SK-N-SH (cell line): ENCODE measurements at regions not wholly inside any gene's neighbourhood (a gene's known extent, or its start where the extent isn't known, plus 50 kb on each side); places are given as distances from the start of the nearest gene placed in this dataset.

Experiments
- CTCF ChIA-PET: fragments of 300-600, 350-600 bp; formaldehyde crosslinking; extraction: SDS; loops from one replicate; lab custom pipeline; 2021; lab: Yijun Ruan, JAX
- POLR2A ChIA-PET: fragments of 350-600 bp; sonication (Branson Sonifier 250); formaldehyde crosslinking; extraction: SDS; loops from one replicate; lab custom pipeline; 2020; ENCODE audit warnings: antibody characterized with exemption, inconsistent platforms; lab: Yijun Ruan, JAX
- DNase-seq: peaks from one replicate; pipeline ENCODE4 v3.0.0; 2012
- H2AFZ ChIP-seq: fragments of 200-600 bp; sonication (generic); 2 replicates; pipeline ENCODE4 v1.8.1; 2016; ENCODE audit warnings: antibody characterized with exemption, mild to moderate bottlenecking, low read depth
- H3F3A ChIP-seq: fragments of 200-600 bp; sonication (generic); replicated peaks from 2 replicates; pipeline ENCODE3; 2016; ENCODE audit warnings: antibody characterized with exemption, mild to moderate bottlenecking; ENCODE audit not compliant: insufficient read depth
- H3K27ac ChIP-seq, 2 experiments: fragments of 200-500 bp in 1 of 2; fragments of 200-600 bp in 1 of 2; sonication (Bioruptor generic) in 1 of 2; sonication (generic), shearing (Covaris generic) in 1 of 2; 2 replicates each; pipeline versions ENCODE4 v1.5.1 to v1.6.1; 2014 to 2016; ENCODE audit warnings: low read depth in 2 of 2, inconsistent platforms in 1 of 2, low read length in 1 of 2, mild to moderate bottlenecking in 1 of 2, mixed read lengths in 1 of 2
- H3K27me3 ChIP-seq: fragments of 200-600 bp; sonication (generic), shearing (Covaris generic); 2 replicates; pipeline ENCODE4 v1.6.1; 2016; ENCODE audit warnings: mixed run types; ENCODE audit not compliant: insufficient read depth
- H3K36me3 ChIP-seq, 2 experiments: fragments of 200-500 bp in 1 of 2; fragments of 200-600 bp in 1 of 2; sonication (Bioruptor generic) in 1 of 2; sonication (generic) in 1 of 2; replicated peaks in 1 of 2; 2 replicates each; pipeline versions ENCODE3 to v1.5.1; 2014 to 2016; ENCODE audit warnings: low read length in 1 of 2, mild to moderate bottlenecking in 1 of 2; ENCODE audit not compliant: insufficient read depth in 2 of 2, control insufficient read depth in 1 of 2
- H3K4me1 ChIP-seq, 2 experiments: fragments of 200-500 bp in 1 of 2; fragments of 200-600 bp in 1 of 2; sonication (Bioruptor generic) in 1 of 2; sonication (generic), shearing (Covaris generic) in 1 of 2; 2 replicates each; pipeline versions ENCODE4 v1.5.1 to v1.6.1; 2014 to 2016; ENCODE audit warnings: low read depth in 1 of 2, low read length in 1 of 2, mixed run types in 1 of 2; ENCODE audit not compliant: insufficient read depth in 2 of 2, control insufficient read depth in 1 of 2
- H3K4me2 ChIP-seq: fragments of 200-600 bp; sonication (generic), shearing (Covaris generic); 2 replicates; pipeline ENCODE4 v1.6.1; 2017; ENCODE audit warnings: mixed run types
- H3K4me3 ChIP-seq, 2 experiments: fragments of 200-500 bp in 1 of 2; fragments of 200-600 bp in 1 of 2; sonication (Bioruptor generic) in 1 of 2; sonication (generic), shearing (Covaris generic) in 1 of 2; 2 replicates each; pipeline versions ENCODE4 v1.5.1 to v1.8.1; 2014 to 2016; ENCODE audit warnings: low read depth in 2 of 2, inconsistent platforms in 1 of 2, low read length in 1 of 2, mild to moderate bottlenecking in 1 of 2, mixed read lengths in 1 of 2, moderate library complexity in 1 of 2
- H3K79me2 ChIP-seq: fragments of 200-600 bp; sonication (generic); 2 replicates; pipeline ENCODE4 v1.8.1; 2017; ENCODE audit warnings: mild to moderate bottlenecking; ENCODE audit not compliant: insufficient read depth
- H3K9ac ChIP-seq: fragments of 200-600 bp; sonication (generic); 2 replicates; pipeline ENCODE4 v1.6.1; 2017; ENCODE audit warnings: mixed run types
- H3K9me2 ChIP-seq: fragments of 200-600 bp; sonication (generic); 2 replicates; pipeline ENCODE4 v1.6.1; 2017; ENCODE audit warnings: mixed run types
- H3K9me3 ChIP-seq: fragments of 200-600 bp; sonication (generic); 2 replicates; pipeline ENCODE4 v1.6.1; 2017; ENCODE audit warnings: mixed run types, mild to moderate bottlenecking, moderate library complexity
- H4K20me1 ChIP-seq: fragments of 200-600 bp; sonication (generic); 2 replicates; pipeline ENCODE4 v1.6.1; 2017; ENCODE audit warnings: mild to moderate bottlenecking, mixed run types; ENCODE audit not compliant: insufficient read depth
- CTCF ChIP-seq: fragments of 200-600 bp; sonication (generic); IDR thresholded peaks from 2 replicates; pipeline ENCODE4 v1.6.1; 2017; ENCODE audit warnings: antibody characterized with exemption, mild to moderate bottlenecking, moderate library complexity
- FOSL2 ChIP-seq: IDR thresholded peaks from 2 replicates; pipeline ENCODE4 v1.4.0; 2012; ENCODE audit warnings: low read depth, mild to moderate bottlenecking, moderate library complexity, borderline replicate concordance
- PBX3 ChIP-seq: IDR thresholded peaks from 2 replicates; pipeline ENCODE4; 2012
- REST ChIP-seq: IDR thresholded peaks from 2 replicates; pipeline ENCODE4 v1.6.1; 2012; ENCODE audit warnings: mild to moderate bottlenecking, low read depth, low read length, moderate library complexity
- RFX5 ChIP-seq: IDR thresholded peaks from 2 replicates; pipeline ENCODE4 v1.6.1; 2012; ENCODE audit warnings: mild to moderate bottlenecking, improper control_type of control experiment, low read length
- RXRA ChIP-seq: IDR thresholded peaks from 2 replicates; pipeline ENCODE4 v1.4.0; 2012; ENCODE audit warnings: low read depth, mild to moderate bottlenecking, borderline replicate concordance
- SIN3A ChIP-seq: IDR thresholded peaks from 2 replicates; pipeline ENCODE4 v1.6.1; 2012; ENCODE audit warnings: low read depth, mild to moderate bottlenecking, low read length, moderate library complexity, borderline replicate concordance
- TAF1 ChIP-seq: IDR thresholded peaks from 2 replicates; pipeline ENCODE4 v1.6.1; 2012; ENCODE audit warnings: low read depth, mild to moderate bottlenecking, low read length, moderate library complexity, borderline replicate concordance
- USF1 ChIP-seq: IDR thresholded peaks from 2 replicates; pipeline ENCODE4 v1.4.0; 2012; ENCODE audit warnings: low read depth, borderline replicate concordance
- USF2 ChIP-seq: fragments of 150-350 bp; IDR thresholded peaks from 2 replicates; pipeline ENCODE4 v1.6.1; 2017; ENCODE audit warnings: antibody characterized with exemption, low read length, low read depth, borderline replicate concordance
- WGBS: methylation state at CpG from one replicate; pipeline ENCODE4 v1.1.6; 2017; ENCODE audit warnings: low lambda C conversion rate; 5-methylcytosine and 5-hydroxymethylcytosine counted together

- POLR2A ChIA-PET: no interaction called here
- no peak for DNase-seq
Observed at GRCh38 chr20:52425701-52426100, 234.1 kb upstream of the ZFP64 start.

More at GRCh38 chr20:52425701-52426100, 234.1 kb upstream of the ZFP64 start:
- TF ChIP-seq REST (no peak), USF1 (no peak), USF2 (no peak), TAF1 (no peak), SIN3A (no peak), RFX5 (no peak), FOSL2 (no peak), RXRA (no peak), CTCF (no peak), PBX3 (no peak)
- no peaks in the 10 kb centered on the region for H3K79me2 ChIP-seq
- no peak overlapping the region for H3K4me3 ChIP-seq
- no peak overlapping the region for H3K27ac ChIP-seq
- H3F3A ChIP-seq: peaks cover 16% of the 10 kb centered on the region
- H3K9me3 ChIP-seq: no peaks in the 10 kb centered on the region
- H3K9me2 ChIP-seq: no peaks in the 10 kb centered on the region
- CTCF ChIA-PET: interaction anchor here (1.4 kb wide), 1 partner anchor 114 kb away, joined by 3 read pairs; no protein-coding TSS in a partner anchor
- no peaks in the 10 kb centered on the region for H3K4me1 ChIP-seq
- no peak overlapping the region for H3K4me2 ChIP-seq
- H3K27me3 ChIP-seq: no peaks in the 10 kb centered on the region
- H3K36me3 ChIP-seq: no peaks in the 10 kb centered on the region
- no peak overlapping the region for H2AFZ ChIP-seq
- H4K20me1 ChIP-seq: no peaks in the 10 kb centered on the region
- WGBS: 46% methylated on average over 5 of the region's 5 CpGs
- no peak overlapping the region for H3K9ac ChIP-seq
